ENCODE measurements at regions not wholly inside any gene's neighbourhood (a gene's known extent, or its start where the extent isn't known, plus 50 kb on each side); places are given as distances from the start of the nearest gene placed in this dataset.

DNA sequence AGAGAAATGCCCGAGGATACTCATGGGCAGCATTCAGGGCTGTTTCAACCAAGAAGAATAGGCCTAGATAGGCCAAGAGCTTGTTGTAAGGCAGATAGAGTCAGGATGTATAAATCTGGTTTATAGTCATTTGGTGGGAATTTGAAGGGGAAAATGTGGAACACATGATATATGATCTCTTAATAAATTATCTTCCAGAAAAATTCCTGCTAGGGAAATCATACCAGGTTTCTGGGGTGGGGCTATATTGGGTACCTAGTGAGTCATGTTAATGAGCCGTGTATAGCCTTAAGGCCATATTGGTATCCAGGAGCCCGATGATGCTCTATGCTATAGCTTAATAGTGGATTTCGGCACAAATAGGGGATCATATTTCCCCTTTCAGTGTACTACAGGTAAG lies 51.5 kb upstream of the HTR2A start:
- Histone ChIP-seq H3K27me3 (ENCODE audit: insufficient read depth, low read length) (no peaks in the 10 kb centered on the region), H3K4me3 (ENCODE audit: low read length in 2 of 2) (no peak overlapping the region), H3K36me3 (ENCODE audit: insufficient read depth, low read length) (no peaks in the 10 kb centered on the region), H3K9me3 (ENCODE audit: control insufficient read depth in 1 of 2, low read length in 2 of 2) (no peaks in the 10 kb centered on the region), H3K27ac (ENCODE audit: low read depth, low read length) (no peak overlapping the region), H3K4me1 (ENCODE audit: insufficient read depth, low read length) (no peaks in the 10 kb centered on the region)
- intact Hi-C loops (cut with micrococcal nuclease): no loop called here
- H3K27me3 Mint-ChIP-seq: peaks cover 0 to 2% of the 10 kb centered on the region in 2 donors
- no peak overlapping the region for H3K4me3 Mint-ChIP-seq
- ChIA-PET POLR2A (ENCODE audit: partially characterized antibody) (no interaction called here), CTCF (ENCODE audit: partially characterized antibody) (no interaction called here)
- no peak overlapping the region for H3K27ac Mint-ChIP-seq
- H3K36me3 Mint-ChIP-seq: no peaks in the 10 kb centered on the region
- H3K9me3 Mint-ChIP-seq: peaks cover 0 to 10% (median 0%) of the 10 kb centered on the region in 8 donors
- no peaks in the 10 kb centered on the region for H3K4me1 Mint-ChIP-seq
- no peak for DNase-seq

DNA sequence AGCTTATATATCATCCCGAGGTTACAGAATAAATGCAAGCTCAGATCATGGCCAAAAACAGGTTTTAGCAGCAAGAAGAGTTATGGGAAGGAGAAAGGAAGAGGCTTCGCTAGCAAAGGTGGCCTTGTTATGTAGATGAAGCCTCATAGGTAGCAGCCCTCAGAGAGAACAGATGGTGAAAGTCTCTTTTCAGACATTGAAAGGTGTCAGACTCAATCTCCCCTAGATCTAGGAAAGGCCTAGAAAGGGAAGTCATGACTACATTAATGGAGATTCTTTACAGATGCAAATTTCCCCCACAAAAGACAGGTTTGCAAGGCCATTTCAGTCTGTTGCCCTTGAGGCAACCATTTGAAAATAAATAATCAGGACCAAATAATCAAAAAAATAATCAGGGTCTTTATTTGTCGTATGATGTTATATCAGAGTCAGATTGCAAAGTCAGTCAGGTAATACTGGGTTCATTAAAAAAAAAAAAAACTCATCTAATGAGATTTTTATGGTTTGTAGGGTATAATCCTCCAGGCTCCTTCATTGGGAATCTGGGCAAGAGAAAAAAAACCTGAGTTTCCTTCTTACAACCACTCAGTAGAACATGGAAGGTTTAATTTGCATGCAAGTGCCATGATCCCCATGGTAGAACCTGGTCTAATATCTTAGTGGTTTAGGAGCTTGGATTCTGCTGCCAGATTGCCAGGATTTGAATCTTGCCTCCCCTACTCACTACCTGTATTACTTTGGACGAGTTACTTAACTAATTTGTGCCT lies 50.8 kb upstream of the HTR2A start:
- ChIA-PET POLR2A (ENCODE audit: partially characterized antibody) (no interaction called here), CTCF (ENCODE audit: partially characterized antibody) (no interaction called here)
- Histone ChIP-seq H3K9me3 (ENCODE audit: control insufficient read depth in 1 of 2, low read length in 2 of 2) (no peaks in the 10 kb centered on the region), H3K27me3 (ENCODE audit: insufficient read depth, low read length) (no peaks in the 10 kb centered on the region), H3K4me3 (ENCODE audit: low read length in 2 of 2) (no peak overlapping the region), H3K4me1 (ENCODE audit: insufficient read depth, low read length) (no peaks in the 10 kb centered on the region), H3K36me3 (ENCODE audit: insufficient read depth, low read length) (no peaks in the 10 kb centered on the region), H3K27ac (ENCODE audit: low read depth, low read length) (no peak overlapping the region)
- DNase-seq: no peak
- Mint-ChIP-seq H3K4me3 (no peak overlapping the region), H3K27ac (no peak overlapping the region), H3K4me1 (no peaks in the 10 kb centered on the region), H3K36me3 (no peaks in the 10 kb centered on the region), H3K9me3 (peaks cover 0 to 10% (median 1%) of the 10 kb centered on the region in 8 donors), H3K27me3 (peaks cover 0 to 2% of the 10 kb centered on the region in 2 donors)
- intact Hi-C loops (cut with micrococcal nuclease): no loop called here

Data from CD4-positive, alpha-beta memory T cell (primary cell).